ENCODE measurements at regions not wholly inside any gene's neighbourhood (a gene's known extent, or its start where the extent isn't known, plus 50 kb on each side); places are given as distances from the start of the nearest gene placed in this dataset.
A peak's percentile ranks its signal among the peaks of the same experiment; 100 is the strongest.

- Mint-ChIP-seq H3K36me3 (ENCODE audit: low read depth) (no peaks in the 10 kb centered on the region), H3K4me3 (no peak overlapping the region), H3K4me1 (ENCODE audit: low read depth) (peaks cover 2% of the 10 kb centered on the region), H3K9me3 (ENCODE audit: insufficient read depth) (no peaks in the 10 kb centered on the region), H3K27me3 (ENCODE audit: low read depth) (peaks cover 46% of the 10 kb centered on the region), H3K27ac (no peak overlapping the region)
- POLR2A ChIA-PET: no interaction called here
- DNase-seq (no peak), ATAC-seq (no peak)
- CTCF ChIA-PET: interaction anchor here (0.7 kb wide), 1 partner anchor 29 kb away, joined by 3 read pairs; no protein-coding TSS in a partner anchor
Measured at GRCh38 chr1:10890491-10891071, 94.1 kb upstream of the CASZ1 start.

- H3K4me3 Mint-ChIP-seq: no peak overlapping the region
- peaks cover 2% of the 10 kb centered on the region for H3K4me1 Mint-ChIP-seq (ENCODE audit: low read depth)
- no peak for ATAC-seq
- H3K36me3 Mint-ChIP-seq (ENCODE audit: low read depth): no peaks in the 10 kb centered on the region
- ChIA-PET CTCF (no interaction called here), POLR2A (no interaction called here)
- no peaks in the 10 kb centered on the region for H3K9me3 Mint-ChIP-seq (ENCODE audit: insufficient read depth)
- H3K27ac Mint-ChIP-seq: no peak overlapping the region
- H3K27me3 Mint-ChIP-seq (ENCODE audit: low read depth): peaks cover 42% of the 10 kb centered on the region
- DNase-seq: no peak
Measured at GRCh38 chr1:10891091-10891490, 94.6 kb upstream of the CASZ1 start.

- Mint-ChIP-seq H3K4me3 (no peak overlapping the region), H3K27ac (no peak overlapping the region), H3K4me1 (ENCODE audit: low read depth) (peaks cover 2% of the 10 kb centered on the region), H3K36me3 (ENCODE audit: low read depth) (no peaks in the 10 kb centered on the region), H3K27me3 (ENCODE audit: low read depth) (peaks cover 34% of the 10 kb centered on the region), H3K9me3 (ENCODE audit: insufficient read depth) (no peaks in the 10 kb centered on the region)
- ChIA-PET POLR2A (no interaction called here), CTCF (no interaction called here)
- DNase-seq (no peak), ATAC-seq (no peak)
Measured at GRCh38 chr1:10892138-10893065, 96.0 kb upstream of the CASZ1 start.

GRCh38 chr1:10895621-10896020, 99.2 kb upstream of the CASZ1 start:
- Mint-ChIP-seq H3K4me1 (ENCODE audit: low read depth) (peaks cover 2% of the 10 kb centered on the region), H3K27ac (no peak overlapping the region), H3K9me3 (ENCODE audit: insufficient read depth) (no peaks in the 10 kb centered on the region), H3K4me3 (no peak overlapping the region), H3K36me3 (ENCODE audit: low read depth) (no peaks in the 10 kb centered on the region), H3K27me3 (ENCODE audit: low read depth) (peaks cover 14% of the 10 kb centered on the region)
- ATAC-seq (no peak), DNase-seq (no peak)
- ChIA-PET POLR2A (no interaction called here), CTCF (no interaction called here)

GRCh38 chr1:10896673-10897072, 100.2 kb upstream of the CASZ1 start:
- ATAC-seq (no peak), DNase-seq (no peak)
- POLR2A ChIA-PET: no interaction called here
- H3K36me3 Mint-ChIP-seq (ENCODE audit: low read depth): no peaks in the 10 kb centered on the region
- no peak overlapping the region for H3K4me3 Mint-ChIP-seq
- H3K9me3 Mint-ChIP-seq (ENCODE audit: insufficient read depth): no peaks in the 10 kb centered on the region
- CTCF ChIA-PET: no interaction called here
- H3K27ac Mint-ChIP-seq: no peak overlapping the region
- H3K27me3 Mint-ChIP-seq (ENCODE audit: low read depth): peaks cover 6% of the 10 kb centered on the region
- peaks cover 2% of the 10 kb centered on the region for H3K4me1 Mint-ChIP-seq (ENCODE audit: low read depth)

GRCh38 chr1:10897321-10897980, 101.0 kb upstream of the CASZ1 start:
- H3K4me3 Mint-ChIP-seq: no peak overlapping the region
- no peaks in the 10 kb centered on the region for H3K9me3 Mint-ChIP-seq (ENCODE audit: insufficient read depth)

GRCh38 chr1:10897981-10898728, 101.7 kb upstream of the CASZ1 start:
- ATAC-seq: no peak
- H3K27ac Mint-ChIP-seq: no peak overlapping the region
- peaks cover 2% of the 10 kb centered on the region for H3K4me1 Mint-ChIP-seq (ENCODE audit: low read depth)
- H3K36me3 Mint-ChIP-seq (ENCODE audit: low read depth): no peaks in the 10 kb centered on the region
- H3K9me3 Mint-ChIP-seq (ENCODE audit: insufficient read depth): no peaks in the 10 kb centered on the region
- CTCF ChIA-PET: no interaction called here
- no peaks in the 10 kb centered on the region for H3K27me3 Mint-ChIP-seq (ENCODE audit: low read depth)
- no peak for DNase-seq
- POLR2A ChIA-PET: no interaction called here
- no peak overlapping the region for H3K4me3 Mint-ChIP-seq

More at GRCh38 chr1:10897321-10897980, 101.0 kb upstream of the CASZ1 start:
- ATAC-seq (no peak), DNase-seq (no peak)
- peaks cover 2% of the 10 kb centered on the region for H3K4me1 Mint-ChIP-seq (ENCODE audit: low read depth)
- POLR2A ChIA-PET: no interaction called here
- H3K27me3 Mint-ChIP-seq (ENCODE audit: low read depth): no peaks in the 10 kb centered on the region
- CTCF ChIA-PET: no interaction called here
- no peak overlapping the region for H3K27ac Mint-ChIP-seq
- no peaks in the 10 kb centered on the region for H3K36me3 Mint-ChIP-seq (ENCODE audit: low read depth)

GRCh38 chr1:10898921-10899320, 102.5 kb upstream of the CASZ1 start:
- DNase-seq (no peak), ATAC-seq (no peak)
- POLR2A ChIA-PET: no interaction called here
- no peak overlapping the region for H3K4me3 Mint-ChIP-seq
- H3K36me3 Mint-ChIP-seq (ENCODE audit: low read depth): no peaks in the 10 kb centered on the region
- no peak overlapping the region for H3K27ac Mint-ChIP-seq
- H3K27me3 Mint-ChIP-seq (ENCODE audit: low read depth): no peaks in the 10 kb centered on the region
- H3K4me1 Mint-ChIP-seq (ENCODE audit: low read depth): peaks cover 9% of the 10 kb centered on the region
- H3K9me3 Mint-ChIP-seq (ENCODE audit: insufficient read depth): no peaks in the 10 kb centered on the region
- CTCF ChIA-PET: no interaction called here

GRCh38 chr1:10899490-10900250, 103.2 kb upstream of the CASZ1 start:
- H3K27ac Mint-ChIP-seq: no peak overlapping the region
- no peaks in the 10 kb centered on the region for H3K9me3 Mint-ChIP-seq (ENCODE audit: insufficient read depth)
- ATAC-seq (no peak), DNase-seq (no peak)
- H3K36me3 Mint-ChIP-seq (ENCODE audit: low read depth): no peaks in the 10 kb centered on the region
- H3K4me1 Mint-ChIP-seq (ENCODE audit: low read depth): peaks cover 16% of the 10 kb centered on the region
- ChIA-PET CTCF (interaction anchor here (1.1 kb wide), 1 partner anchor 42 kb away, joined by 3 read pairs; no protein-coding TSS in a partner anchor), POLR2A (no interaction called here)
- no peaks in the 10 kb centered on the region for H3K27me3 Mint-ChIP-seq (ENCODE audit: low read depth)
- no peak overlapping the region for H3K4me3 Mint-ChIP-seq

GRCh38 chr1:10900251-10900651, 103.8 kb upstream of the CASZ1 start:
- Mint-ChIP-seq H3K27me3 (ENCODE audit: low read depth) (no peaks in the 10 kb centered on the region), H3K36me3 (ENCODE audit: low read depth) (no peaks in the 10 kb centered on the region), H3K4me1 (ENCODE audit: low read depth) (peaks cover 21% of the 10 kb centered on the region), H3K9me3 (ENCODE audit: insufficient read depth) (no peaks in the 10 kb centered on the region), H3K4me3 (no peak overlapping the region), H3K27ac (no peak overlapping the region)
- DNase-seq (no peak), ATAC-seq (no peak)
- CTCF ChIA-PET: interaction anchor here (1.1 kb wide), 1 partner anchor 42 kb away, joined by 3 read pairs; no protein-coding TSS in a partner anchor
- POLR2A ChIA-PET: no interaction called here

- ChIA-PET POLR2A (no interaction called here), CTCF (interaction anchor here (1.1 kb wide), 1 partner anchor 41 kb away, joined by 3 read pairs; no protein-coding TSS in a partner anchor)
- peak overlapping the region; percentile 1 for H3K27ac Mint-ChIP-seq
- no peaks in the 10 kb centered on the region for H3K27me3 Mint-ChIP-seq (ENCODE audit: low read depth)
- H3K4me1 Mint-ChIP-seq (ENCODE audit: low read depth): peaks cover 24% of the 10 kb centered on the region
- no peak for ATAC-seq
- no peak overlapping the region for H3K4me3 Mint-ChIP-seq
- DNase-seq: no peak
- H3K9me3 Mint-ChIP-seq (ENCODE audit: insufficient read depth): no peaks in the 10 kb centered on the region
- H3K36me3 Mint-ChIP-seq (ENCODE audit: low read depth): no peaks in the 10 kb centered on the region
Measured at GRCh38 chr1:10900691-10901090, 104.2 kb upstream of the CASZ1 start.

Data from activated CD8-positive, alpha-beta T cell treated with anti-CD3 and anti-CD28 coated beads, Interleukin-2, amount 10 ng/mL, durations not matched to agents 7 days and 5 days (primary cell).